ENCODE measurements at regions not wholly inside any gene's neighbourhood (a gene's known extent, or its start where the extent isn't known, plus 50 kb on each side); places are given as distances from the start of the nearest gene placed in this dataset.
A peak's percentile ranks its signal among the peaks of the same experiment; 100 is the strongest.

- no peak for DNase-seq
Observed at GRCh38 chr11:25901415-25901814, 430.5 kb upstream of the ANO3 start.

- DNase-seq = no peak
Observed at GRCh38 chr11:25902476-25902875, 429.5 kb upstream of the ANO3 start.

DNA sequence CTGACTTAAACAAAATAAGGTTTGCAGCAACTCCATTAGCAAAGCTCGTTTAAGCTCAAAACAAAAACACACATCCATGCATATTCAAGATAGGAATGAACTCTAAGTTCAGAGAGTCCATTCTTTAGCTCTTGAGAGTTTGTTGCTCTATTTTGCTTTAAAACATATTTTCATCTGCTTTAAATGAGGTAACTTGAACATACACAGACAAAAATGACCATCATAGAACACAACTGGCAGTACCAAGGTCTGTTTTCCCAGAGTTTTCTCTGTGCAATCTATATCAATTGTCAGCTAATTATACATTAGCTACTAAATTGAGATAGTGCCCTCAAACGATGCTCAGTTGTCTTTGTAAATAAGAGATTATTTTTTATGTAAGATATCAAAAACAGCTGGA, 423.2 kb upstream of the ANO3 start:
- no peak for DNase-seq

DNA sequence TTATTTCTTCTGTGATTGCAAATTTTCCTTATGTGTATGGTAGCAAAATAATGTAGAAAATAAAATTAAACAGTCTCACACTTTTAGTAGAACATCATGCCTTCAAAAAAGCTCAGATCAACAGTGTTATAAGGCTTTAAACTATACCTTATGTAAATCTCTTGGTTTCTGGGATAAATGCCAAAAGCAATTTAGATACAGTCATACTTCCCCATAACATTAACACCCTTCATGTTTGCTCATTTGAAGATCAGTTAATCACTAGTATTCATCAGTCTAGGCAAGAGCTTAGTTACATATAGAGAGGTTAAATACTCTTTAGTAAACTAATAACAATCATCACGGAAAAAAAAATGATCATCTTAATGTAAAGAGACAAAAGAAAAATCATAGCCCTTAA, 421.8 kb upstream of the ANO3 start:
- no peak for DNase-seq

- no peak for DNase-seq
Observed at GRCh38 chr11:25920356-25920755, 411.6 kb upstream of the ANO3 start.

- no peak for DNase-seq
Observed at GRCh38 chr11:25924586-25924985, 407.3 kb upstream of the ANO3 start.

- no peak for DNase-seq
Observed at GRCh38 chr11:25925359-25925758, 406.6 kb upstream of the ANO3 start.

DNA sequence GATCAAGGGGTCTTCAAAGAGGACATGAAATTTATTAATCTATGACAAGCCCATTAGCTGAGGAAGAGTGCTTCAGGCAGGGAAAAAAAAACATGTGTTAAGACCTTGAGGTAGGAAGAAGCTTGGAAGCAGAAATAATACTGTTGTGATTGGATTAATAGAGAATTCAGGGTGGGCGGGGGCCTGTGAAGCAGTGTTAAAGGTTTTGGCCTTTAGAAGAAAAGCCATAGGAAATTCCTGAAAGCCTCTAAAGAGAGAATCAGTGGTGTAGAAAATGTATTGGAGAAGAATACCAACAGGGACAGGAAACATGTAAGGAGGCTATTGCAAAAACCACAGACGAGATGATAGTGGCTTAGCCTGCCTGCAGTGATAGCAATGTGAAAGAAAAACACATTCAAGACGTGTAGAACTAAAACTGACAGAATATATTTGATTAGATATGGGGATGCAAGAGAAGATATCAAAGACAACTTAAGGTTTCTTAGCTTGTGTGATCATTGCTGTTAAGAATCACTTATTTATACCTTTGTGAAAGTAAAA, 404.4 kb upstream of the ANO3 start:
- DNase-seq = no peak

- DNase-seq = no peak
Observed at GRCh38 chr11:25928076-25928475, 403.9 kb upstream of the ANO3 start.

- no peak for DNase-seq
Observed at GRCh38 chr11:25938952-25939351, 393.0 kb upstream of the ANO3 start.

DNA sequence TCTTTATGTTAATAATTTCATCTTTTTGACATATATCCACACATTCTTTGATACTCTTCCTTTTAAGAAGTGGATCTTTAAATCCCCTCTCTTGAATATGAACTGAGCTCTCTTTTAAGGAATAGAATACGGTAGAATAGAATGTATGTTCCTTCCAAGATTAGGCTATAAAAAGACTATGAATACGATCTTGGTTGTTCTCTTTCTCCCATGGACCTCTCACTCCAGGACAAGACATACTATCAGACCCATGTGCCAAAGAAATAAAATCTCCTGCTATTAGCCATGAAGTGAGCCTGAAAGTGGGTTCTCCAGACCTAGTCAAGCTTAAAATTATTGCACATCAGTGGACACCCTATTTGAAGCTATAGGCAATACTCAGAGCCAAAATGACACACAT, 392.2 kb upstream of the ANO3 start:
- no peak for DNase-seq

DNA sequence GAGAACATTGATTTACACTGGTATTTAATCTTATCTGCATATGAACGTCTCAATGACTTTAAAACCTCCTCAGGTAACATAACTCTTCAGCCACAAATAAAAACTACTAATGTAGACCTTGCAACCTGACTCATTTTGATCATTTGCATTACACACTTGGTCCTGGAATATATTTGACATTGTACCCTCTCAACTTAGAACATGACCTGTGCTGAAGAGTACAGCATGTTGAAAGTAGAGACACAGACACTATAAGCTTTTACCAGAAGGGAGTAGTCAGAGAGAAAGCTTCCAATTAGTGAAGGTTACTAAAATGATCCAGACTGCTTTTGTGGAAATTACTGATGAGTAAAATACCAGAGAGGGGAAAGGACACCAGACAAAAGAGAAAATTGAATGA, 390.6 kb upstream of the ANO3 start:
- no peak for DNase-seq

DNA sequence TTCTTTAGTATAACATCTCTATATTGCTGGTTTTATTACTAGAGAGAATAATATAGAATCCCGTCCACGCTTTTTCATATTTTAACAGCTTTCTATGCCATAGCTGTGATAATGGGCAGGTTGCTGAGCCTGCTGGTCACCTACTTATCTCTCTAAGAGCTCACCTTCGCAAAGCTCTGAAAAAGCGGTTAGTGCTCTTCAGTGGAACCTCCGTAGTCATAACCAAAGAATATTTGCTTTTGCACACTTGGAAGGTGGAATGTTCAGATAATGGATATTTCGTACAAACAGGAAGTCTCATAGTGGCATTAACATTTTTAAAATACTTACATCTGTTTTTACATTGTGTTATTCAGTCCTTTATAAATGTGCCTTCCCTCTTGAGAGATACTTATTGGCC, 388.9 kb upstream of the ANO3 start:
- no peak for DNase-seq

GRCh38 chr11:25943777-25944661, 387.9 kb upstream of the ANO3 start:
- DNase-seq = no peak

- DNase-seq = no peak
Observed at GRCh38 chr11:25949918-25950317, 382.0 kb upstream of the ANO3 start.

- DNase-seq = no peak
Observed at GRCh38 chr11:25953006-25953405, 378.9 kb upstream of the ANO3 start.

GRCh38 chr11:25958045-25958444, 373.9 kb upstream of the ANO3 start:
- no peak for DNase-seq

DNA sequence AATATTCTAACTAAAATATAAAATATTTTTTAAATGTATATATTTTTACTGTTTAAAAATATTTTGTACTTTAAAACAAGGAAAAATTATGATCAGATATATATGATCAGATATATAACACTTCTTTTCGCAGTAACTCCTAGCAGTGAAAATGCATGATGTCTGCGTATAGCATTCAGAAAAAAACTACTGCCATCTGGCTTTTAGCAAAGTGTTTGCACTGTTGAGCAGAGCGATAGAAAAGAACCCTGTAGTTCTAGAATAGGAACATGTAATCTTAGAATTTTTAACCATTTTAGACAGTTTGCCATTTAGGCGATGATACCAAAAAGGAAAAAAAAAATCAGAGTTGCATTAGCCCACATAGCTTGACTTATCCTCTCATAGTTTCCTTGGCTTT, 370.4 kb upstream of the ANO3 start:
- DNase-seq = no peak

DNA sequence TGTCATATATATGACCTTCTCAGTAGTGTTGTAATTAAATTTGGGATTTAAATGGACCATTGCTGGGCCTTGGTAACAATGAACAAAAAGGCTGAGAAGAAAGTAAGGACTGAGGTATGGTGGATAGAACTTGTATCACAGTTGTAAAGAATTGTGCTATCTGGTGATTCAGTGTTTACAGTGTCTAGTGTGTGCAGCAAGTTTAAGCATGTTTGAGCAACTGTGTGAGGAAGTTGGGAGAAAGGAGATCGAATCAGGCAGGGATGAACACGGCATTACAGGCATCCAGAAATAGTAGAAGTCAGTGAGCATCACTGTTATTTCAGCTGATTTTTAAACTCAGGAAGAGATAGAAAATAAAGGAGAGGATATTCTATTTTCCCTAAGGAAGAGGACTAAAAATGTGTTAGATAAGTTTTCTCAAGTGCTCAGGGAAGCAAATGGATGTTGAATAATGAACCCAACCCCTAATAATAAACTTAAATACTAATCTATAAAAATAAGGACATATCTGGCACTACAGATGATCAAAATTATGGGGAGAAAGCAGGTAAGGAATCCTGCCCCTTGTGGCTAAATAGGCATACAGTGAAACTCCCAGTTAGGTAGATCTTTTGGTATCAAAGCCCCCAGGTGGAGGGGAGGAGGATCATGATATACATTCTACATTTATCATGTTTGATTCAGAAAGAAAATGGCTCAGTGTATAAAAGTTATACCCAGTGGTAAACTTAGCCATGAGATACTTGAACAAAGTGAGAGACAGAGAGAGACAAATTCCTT, 361.0 kb upstream of the ANO3 start:
- no peak for DNase-seq

DNA sequence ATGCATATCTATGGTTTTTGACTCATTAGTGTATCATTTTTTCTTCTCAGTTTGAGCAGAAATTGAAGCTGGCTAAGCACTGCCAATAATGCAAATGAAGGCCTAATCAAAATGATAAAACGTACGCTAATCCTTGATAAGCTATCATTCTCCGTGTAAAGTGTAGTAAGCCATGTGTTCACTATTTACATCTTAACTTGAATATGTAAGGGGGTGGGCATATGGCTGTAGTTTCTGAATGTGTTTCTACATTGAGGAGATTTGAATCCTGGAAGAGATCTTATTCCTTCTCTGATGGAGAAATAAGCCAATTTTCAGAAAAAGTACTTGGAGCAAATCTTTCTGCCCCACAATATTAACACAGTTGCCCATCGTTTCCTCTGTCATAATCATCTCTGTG, 351.8 kb upstream of the ANO3 start:
- DNase-seq = no peak

- peak; percentile 73 for DNase-seq
Observed at GRCh38 chr11:25981998-25982397, 349.9 kb upstream of the ANO3 start.

DNA sequence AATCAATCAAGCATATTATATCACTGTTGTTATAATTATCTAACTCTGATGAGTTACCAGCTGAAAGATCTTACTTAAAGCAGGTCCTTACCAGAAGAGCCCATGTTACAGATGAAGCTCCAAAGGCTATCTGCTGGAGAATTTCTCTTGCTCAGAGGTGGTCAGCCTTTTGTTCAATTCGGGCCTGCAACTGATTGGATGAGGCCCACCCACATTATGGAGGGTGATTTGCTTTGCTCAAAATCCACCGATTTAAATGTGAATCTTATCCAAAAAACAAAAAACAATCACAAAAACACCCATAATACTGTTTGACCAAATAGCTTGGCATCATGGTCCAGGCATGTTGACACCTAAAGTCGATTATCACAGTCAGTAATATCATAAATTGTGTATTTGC, 348.6 kb upstream of the ANO3 start:
- DNase-seq = no peak

DNA sequence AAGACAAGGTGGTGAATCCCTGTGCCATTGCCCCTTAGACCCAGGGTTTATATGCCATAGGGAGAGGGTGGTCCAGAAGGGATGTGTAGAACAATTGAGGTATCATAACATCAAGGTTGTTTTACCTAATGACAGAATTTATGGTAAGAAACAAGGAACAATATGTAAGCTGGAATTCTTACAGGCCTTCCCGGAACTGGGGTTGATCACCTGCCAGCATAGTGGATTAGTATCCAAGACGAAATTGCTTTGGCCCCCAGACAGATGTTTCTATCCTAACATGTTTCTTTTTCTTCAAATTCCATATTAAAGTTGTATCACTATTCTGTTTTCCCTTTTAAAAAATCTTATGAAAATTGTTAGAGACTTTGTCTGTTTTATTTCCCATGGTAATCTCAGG, 343.8 kb upstream of the ANO3 start:
- no peak for DNase-seq

GRCh38 chr11:25990406-25990805, 341.5 kb upstream of the ANO3 start:
- DNase-seq = no peak
